HepG2 (cell line): ENCODE measurements at regions not wholly inside any gene's neighbourhood (a gene's known extent, or its start where the extent isn't known, plus 50 kb on each side); places are given as distances from the start of the nearest gene placed in this dataset.

Experiments used
- ATAC-seq: fragments of 200-7000 bp; cut with Tn5 transposase; 3 replicates; pipeline ENCODE4 v1.9.1; 2020; ENCODE audit warnings: mild to moderate bottlenecking, moderate library complexity
- BruUV-seq: library from RNA; stranded (reverse); fragments of 400-500 nt; replicated peaks from 2 replicates; lab custom pipeline; 2021; lab: Mats Ljungman, UMichigan
- CTCF ChIA-PET: fragments of 300-600 bp; formaldehyde crosslinking; extraction: SDS; loops from one replicate; lab custom pipeline; 2021; ENCODE audit warnings: low total read pairs, inconsistent platforms, low intra/inter-chr PET ratio; lab: Yijun Ruan, JAX
- POLR2A ChIA-PET: fragments of 350-600 bp; sonication (Branson Sonifier 250); formaldehyde crosslinking; loops from one replicate; lab custom pipeline; 2020; ENCODE audit warnings: antibody characterized with exemption, inconsistent platforms; lab: Yijun Ruan, JAX
- DNase-seq: peaks from one replicate; pipeline ENCODE4 v3.0.0-alpha.2; 2015; ENCODE audit warnings: low spot score
- FAIRE-seq: peaks from 3 replicates; lab custom pipeline; 2011; peaks lifted over from hg19 to GRCh38; lab: Jason Lieb, UNC
- H2AFZ ChIP-seq: one replicate; pipeline ENCODE4 v1.6.1; 2011; ENCODE audit warnings: low read length, inconsistent platforms
- H3K27ac ChIP-seq: fragments of 300-600 bp; 3 replicates; pipeline ENCODE4 v1.8.0; 2011; ENCODE audit warnings: mixed run types, mild to moderate bottlenecking, mixed read lengths, low read length, inconsistent platforms; ENCODE audit not compliant: insufficient read depth; ENCODE audit errors: extremely low read length
- H3K27me3 ChIP-seq, 2 experiments: fragments of 200-600 bp in 1 of 2; 2 replicates in 1 of 2; 3 replicates in 1 of 2; pipeline versions ENCODE4 v1.6.0 to v1.8.0; 2011; ENCODE audit warnings: low read length in 2 of 2, mild to moderate bottlenecking in 2 of 2, moderate library complexity in 2 of 2, inconsistent platforms in 1 of 2; ENCODE audit not compliant: insufficient read depth in 2 of 2, control insufficient read depth in 1 of 2
- H3K36me3 ChIP-seq, 2 experiments: fragments of 200-600 bp in 1 of 2; replicated peaks in 1 of 2; 2 replicates in 1 of 2; 3 replicates in 1 of 2; pipeline versions ENCODE4 v1.5.1 to v1.8.0; 2011; ENCODE audit warnings: low read length in 2 of 2, inconsistent platforms in 1 of 2; ENCODE audit not compliant: insufficient read depth in 2 of 2, control insufficient read depth in 1 of 2
- H3K4me1 ChIP-seq: 2 replicates; pipeline ENCODE4 v1.5.1; 2012; ENCODE audit warnings: low read length, inconsistent platforms; ENCODE audit not compliant: insufficient read depth
- H3K4me2 ChIP-seq: 2 replicates; pipeline ENCODE4 v1.6.0; 2011; ENCODE audit warnings: low read depth, low read length, inconsistent platforms
- H3K4me3 ChIP-seq, 3 experiments: fragments of 200-600 bp in 1 of 3; sonication (generic), shearing (Covaris generic) in 1 of 3; replicated peaks in 1 of 3; 2 replicates each; pipeline ENCODE4 v1.5.1; 2011 to 2016; ENCODE audit warnings: low read length in 3 of 3, inconsistent platforms in 2 of 3, low read depth in 2 of 3, mild to moderate bottlenecking in 2 of 3, control low read depth in 1 of 3, mixed read lengths in 1 of 3; ENCODE audit not compliant: insufficient read depth in 1 of 3
- H3K79me2 ChIP-seq: one replicate; pipeline ENCODE4 v1.6.1; 2011; ENCODE audit warnings: low read length, inconsistent platforms; ENCODE audit not compliant: insufficient read depth
- H3K9ac ChIP-seq: 2 replicates; pipeline ENCODE4 v1.6.0; 2011; ENCODE audit warnings: mild to moderate bottlenecking, low read depth, low read length, inconsistent platforms; ENCODE audit not compliant: insufficient read depth
- H3K9me3 ChIP-seq: 2 replicates; pipeline ENCODE4 v1.5.1; 2012; ENCODE audit warnings: mild to moderate bottlenecking, low read length
- H4K20me1 ChIP-seq: 2 replicates; pipeline ENCODE4 v1.6.0; 2011; ENCODE audit warnings: inconsistent platforms, mild to moderate bottlenecking, low read length, moderate library complexity; ENCODE audit not compliant: insufficient read depth
- EED ChIP-seq: sonication (generic); formaldehyde crosslinking; IDR thresholded peaks from 2 replicates; pipeline ENCODE4 v1.5.0; 2020; ENCODE audit warnings: mild to moderate bottlenecking, missing genetic modification reagents
- ELF3 ChIP-seq: IDR thresholded peaks from 2 replicates; pipeline ENCODE4 v1.6.1; 2016; ENCODE audit warnings: missing genetic modification reagents, missing compliant biosample characterization
- FOXC1 ChIP-seq: sonication (generic); formaldehyde crosslinking; IDR thresholded peaks from 2 replicates; pipeline ENCODE4 v1.8.0; 2022; ENCODE audit warnings: mild to moderate bottlenecking, missing genetic modification reagents, borderline replicate concordance
- HNRNPL ChIP-seq: fragments of 200-400 bp; formaldehyde crosslinking; IDR thresholded peaks from 2 replicates; pipeline ENCODE4 v1.6.1; 2017; ENCODE audit warnings: mild to moderate bottlenecking, low read depth, low read length
- IRF2 ChIP-seq: IDR thresholded peaks from 2 replicates; pipeline ENCODE4 v1.6.1; 2018; ENCODE audit warnings: missing genetic modification reagents, missing compliant biosample characterization
- IRX3 ChIP-seq: sonication (generic); formaldehyde crosslinking; IDR thresholded peaks from 2 replicates; pipeline ENCODE4 v1.8.1; 2023; ENCODE audit warnings: mild to moderate bottlenecking, low read depth, missing genetic modification reagents, borderline replicate concordance
- MAF1 ChIP-seq: sonication (generic); formaldehyde crosslinking; IDR thresholded peaks from 2 replicates; pipeline ENCODE4 v1.5.0; 2020; ENCODE audit warnings: missing genetic modification reagents, borderline replicate concordance
- MIXL1 ChIP-seq: IDR thresholded peaks from 2 replicates; pipeline ENCODE4 v1.6.1; 2016
- MYPOP ChIP-seq: sonication (generic); formaldehyde crosslinking; IDR thresholded peaks from 2 replicates; pipeline ENCODE4 v1.8.1; 2023; ENCODE audit warnings: mild to moderate bottlenecking, moderate library complexity, missing genetic modification reagents
- NCOR1 ChIP-seq: fragments of 200-600 bp; sonication (generic); IDR thresholded peaks from 2 replicates; pipeline ENCODE4 v1.7.0; 2017; ENCODE audit warnings: antibody characterized with exemption, low read length, borderline replicate concordance
- SP1 ChIP-seq, 2 experiments: fragments of 450-650 bp in 1 of 2; sonication (generic) in 1 of 2; formaldehyde crosslinking in 1 of 2; IDR thresholded peaks; 2 replicates each; pipeline versions ENCODE4 v1.4.0 to v1.6.1; 2016 to 2020; ENCODE audit warnings: missing genetic modification reagents in 1 of 2
- THAP8 ChIP-seq: sonication (generic); formaldehyde crosslinking; IDR thresholded peaks from 2 replicates; pipeline ENCODE4 v1.5.1; 2020; ENCODE audit warnings: missing genetic modification reagents, mild to moderate bottlenecking, borderline replicate concordance
- ZBTB33 ChIP-seq: sonication (generic); formaldehyde crosslinking; IDR thresholded peaks from 2 replicates; pipeline ENCODE4 v1.4.0; 2020; ENCODE audit warnings: missing genetic modification reagents
- ZNF224 ChIP-seq: sonication (generic); formaldehyde crosslinking; IDR thresholded peaks from 2 replicates; pipeline ENCODE4 v1.5.0; 2020; ENCODE audit warnings: mild to moderate bottlenecking, missing genetic modification reagents
- ZNF704 ChIP-seq: sonication (generic); formaldehyde crosslinking; IDR thresholded peaks from 2 replicates; pipeline ENCODE4 v1.8.1; 2023; ENCODE audit warnings: mild to moderate bottlenecking, inconsistent platforms, moderate library complexity, missing genetic modification reagents, borderline replicate concordance
- ZNF839 ChIP-seq: sonication (generic); formaldehyde crosslinking; IDR thresholded peaks from 2 replicates; pipeline ENCODE4 v1.4.0; 2020; ENCODE audit warnings: missing genetic modification reagents, mild to moderate bottlenecking, borderline replicate concordance
- ZNF878 ChIP-seq: sonication (generic); formaldehyde crosslinking; IDR thresholded peaks from 2 replicates; pipeline ENCODE4 v1.8.1; 2023; ENCODE audit warnings: mild to moderate bottlenecking, missing genetic modification reagents, moderate library complexity
- WGBS: methylation state at CpG from one replicate; pipeline ENCODE4 v1.1.6; 2017; ENCODE audit warnings: low lambda C conversion rate; 5-methylcytosine and 5-hydroxymethylcytosine counted together
- in situ Hi-C: cut with HindIII; loops from 2 replicates; pipeline ENCODE4 v1.10.0; 2017; ENCODE audit warnings: low pct_unique_long_range_greater_than_20kb; ENCODE audit not compliant: extremely low pct_ligation_motif_present
- intact Hi-C: fragments of 100-400 bp; cut with micrococcal nuclease; formaldehyde crosslinking; loops from one replicate; pipeline ENCODE4 v1.10.0; 2022; ENCODE audit not compliant: unreplicated experiment

- POLR2A ChIA-PET, result no interaction called here
- no peaks in the 10 kb centered on the region for H3K79me2 ChIP-seq
- intact Hi-C loops, result no loop called here
Observed at GRCh38 chr2:161104054-161104553, 56.1 kb upstream of the TANK start.

More at GRCh38 chr2:161104054-161104553, 56.1 kb upstream of the TANK start:
- Histone ChIP-seq H4K20me1 (no peaks in the 10 kb centered on the region), H2AFZ (peak overlapping the region; percentile 65), H3K27ac (no peak overlapping the region), H3K9ac (no peak overlapping the region), H3K4me3 (no peak overlapping the region), H3K4me1 (peaks cover 11% of the 10 kb centered on the region), H3K36me3 (no peaks in the 10 kb centered on the region), H3K27me3 (no peaks in the 10 kb centered on the region), H3K9me3 (no peaks in the 10 kb centered on the region), H3K4me2 (no peak overlapping the region)
- CTCF ChIA-PET, result no interaction called here
- DNase-seq (no peak), FAIRE-seq (no peak), ATAC-seq (no peak)
- TF ChIP-seq IRX3 (CRISPR knock-in tag) (no peak), ZBTB33 (CRISPR knock-in tag) (no peak), NCOR1 (no peak), HNRNPL (no peak), FOXC1 (CRISPR knock-in tag) (no peak), IRF2 (CRISPR knock-in tag) (no peak), ZNF224 (CRISPR knock-in tag) (no peak), MAF1 (CRISPR knock-in tag) (no peak), MIXL1 (CRISPR knock-in tag) (no peak), EED (CRISPR knock-in tag) (no peak), THAP8 (no peak), ZNF704 (CRISPR knock-in tag) (no peak), SP1 (IDR thresholded peaks at IDR 0.05) (no peak), SP1 (CRISPR knock-in tag; IDR thresholded peaks at IDR 0.05) (no peak), ZNF839 (CRISPR knock-in tag) (no peak), ZNF878 (CRISPR knock-in tag) (no peak), ELF3 (CRISPR knock-in tag) (no peak), MYPOP (CRISPR knock-in tag) (no peak)
- 46% methylated on average over 5 of the region's 5 CpGs for WGBS
- BruUV-seq, result no TSS peak
- in situ Hi-C loops, result no loop called here
